Neural cell (in vitro differentiated cells): ENCODE measurements at regions not wholly inside any gene's neighbourhood (a gene's known extent, or its start where the extent isn't known, plus 50 kb on each side); places are given as distances from the start of the nearest gene placed in this dataset.

Source experiments
- H2AFZ ChIP-seq: fragments of 200-600, 300-800 bp; sonication (generic), shearing (Covaris generic); 2 replicates; pipeline ENCODE4 v1.6.0; 2014; ENCODE audit warnings: low read depth, mild to moderate bottlenecking, antibody characterized with exemption, low read length, moderate library complexity
- H3F3A ChIP-seq: fragments of 200-600 bp; shearing (Covaris generic); 2 replicates; pipeline ENCODE4 v1.6.1; 2016; ENCODE audit warnings: mild to moderate bottlenecking, moderate library complexity, mixed read lengths, antibody characterized with exemption, low read length; ENCODE audit not compliant: insufficient read depth, poor library complexity, severe bottlenecking
- H3K27ac ChIP-seq: fragments of 200-600, 300-800 bp; sonication (generic), shearing (Covaris generic); 2 replicates; pipeline ENCODE4 v1.5.1; 2014; ENCODE audit warnings: mild to moderate bottlenecking, low read length, moderate library complexity
- H3K27me3 ChIP-seq: fragments of 300-800, 200-600 bp; sonication (generic), shearing (Covaris generic); 2 replicates; pipeline ENCODE4 v1.6.0; 2014; ENCODE audit warnings: mild to moderate bottlenecking, low read depth, low read length, moderate library complexity; ENCODE audit not compliant: insufficient read depth
- H3K36me3 ChIP-seq: fragments of 300-800, 200-600 bp; sonication (generic), shearing (Covaris generic); 2 replicates; pipeline ENCODE4 v1.5.1; 2014; ENCODE audit warnings: mild to moderate bottlenecking, antibody characterized with exemption, low read length, moderate library complexity; ENCODE audit not compliant: insufficient read depth
- H3K4me2 ChIP-seq: fragments of 300-800, 200-600 bp; sonication (generic), shearing (Covaris generic); 2 replicates; pipeline ENCODE4 v1.6.0; 2014; ENCODE audit warnings: mild to moderate bottlenecking, low read length
- H3K4me3 ChIP-seq: fragments of 300-800, 200-600 bp; sonication (generic), shearing (Covaris generic); 2 replicates; pipeline ENCODE4 v1.5.1; 2014; ENCODE audit warnings: mild to moderate bottlenecking, low read length, moderate library complexity
- H3K79me2 ChIP-seq: fragments of 200-600 bp; shearing (Covaris generic); replicated peaks from 2 replicates; pipeline ENCODE4 v1.6.0; 2014; ENCODE audit warnings: mild to moderate bottlenecking, low read length, moderate library complexity; ENCODE audit not compliant: insufficient read depth
- H3K9ac ChIP-seq: fragments of 300-800, 200-600 bp; sonication (generic), shearing (Covaris generic); 2 replicates; pipeline ENCODE4 v1.6.1; 2016; ENCODE audit warnings: mild to moderate bottlenecking, low read length, mixed read lengths
- H3K9me2 ChIP-seq: fragments of 200-600 bp; shearing (Covaris generic); 2 replicates; pipeline ENCODE4 v1.6.1; 2016; ENCODE audit warnings: mild to moderate bottlenecking, low read length, mixed read lengths; ENCODE audit not compliant: insufficient read depth
- H3K9me3 ChIP-seq: fragments of 200-600, 300-800 bp; sonication (generic), shearing (Covaris generic); 2 replicates; pipeline ENCODE4 v1.6.1; 2016; ENCODE audit warnings: mild to moderate bottlenecking, mixed run types, low read length, moderate library complexity, mixed read lengths
- H4K20me1 ChIP-seq: fragments of 200-600 bp; shearing (Covaris generic); 2 replicates; pipeline ENCODE4 v1.6.1; 2016; ENCODE audit warnings: mild to moderate bottlenecking, mixed run types; ENCODE audit not compliant: insufficient read depth
- EP300 ChIP-seq: fragments of 450-650 bp; conservative IDR thresholded peaks from 2 replicates; pipeline ENCODE4 v1.6.1; 2014; ENCODE audit warnings: antibody characterized with exemption, mild to moderate bottlenecking, moderate library complexity; ENCODE audit not compliant: poor library complexity, severe bottlenecking
- EZH2 ChIP-seq: fragments of 200-600, 300-800 bp; shearing (Covaris generic), sonication (generic); IDR thresholded peaks from 2 replicates; pipeline ENCODE4 v1.6.1; 2014; ENCODE audit warnings: antibody characterized with exemption, low read length, borderline replicate concordance, mild to moderate bottlenecking; ENCODE audit not compliant: insufficient read depth, poor library complexity, severe bottlenecking
- MXI1 ChIP-seq: fragments of 450-650 bp; conservative IDR thresholded peaks from 2 replicates; pipeline ENCODE4 v1.6.1; 2014; ENCODE audit warnings: antibody characterized with exemption, mild to moderate bottlenecking; ENCODE audit not compliant: poor library complexity, severe bottlenecking
- POLR2AphosphoS5 ChIP-seq: IDR thresholded peaks from 2 replicates; pipeline ENCODE4 v1.6.1; 2012
- RAD21 ChIP-seq: fragments of 450-650 bp; conservative IDR thresholded peaks from 2 replicates; pipeline ENCODE4 v1.6.1; 2014; ENCODE audit warnings: antibody characterized with exemption, mild to moderate bottlenecking, moderate library complexity
- SMC3 ChIP-seq: fragments of 450-650 bp; conservative IDR thresholded peaks from 2 replicates; pipeline ENCODE4 v1.6.1; 2014; ENCODE audit warnings: antibody characterized with exemption, mild to moderate bottlenecking, moderate library complexity; ENCODE audit not compliant: poor library complexity
- TAF1 ChIP-seq: IDR thresholded peaks from 2 replicates; pipeline ENCODE4 v1.6.1; 2012; ENCODE audit warnings: low read depth
- TF ChIP-seq, protein P1 (sequence below): fragments of 450-650 bp; IDR thresholded peaks from 2 replicates; pipeline ENCODE4 v1.5.1; 2014; ENCODE audit warnings: antibody characterized with exemption, mild to moderate bottlenecking, moderate library complexity; ENCODE audit not compliant: poor library complexity, severe bottlenecking
- TF ChIP-seq, protein P2 (sequence below): IDR thresholded peaks from 2 replicates; pipeline ENCODE4 v1.6.1; 2012; ENCODE audit warnings: borderline replicate concordance

DNA sequence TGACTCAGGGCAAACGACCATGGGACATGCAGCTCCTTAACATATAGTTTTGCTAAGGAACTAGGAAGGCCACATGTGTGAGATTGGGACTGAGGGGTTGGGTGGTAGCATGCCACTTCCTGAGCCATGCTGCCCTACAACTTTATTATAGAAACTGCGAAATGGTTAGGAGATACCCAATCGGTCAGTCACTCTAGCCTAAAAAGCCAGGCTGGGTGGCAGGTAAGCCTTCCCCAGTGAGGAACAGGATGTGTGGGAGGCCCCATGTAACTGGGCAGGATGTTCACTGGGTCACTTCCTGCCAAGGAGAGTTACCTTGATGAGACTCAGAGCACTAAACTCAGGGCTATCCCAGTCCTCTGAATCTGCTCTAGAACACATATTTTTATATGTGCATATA, 123.5 kb downstream of the MAP3K7 start:
- no peak overlapping the region for H3K27ac ChIP-seq
- no peaks in the 10 kb centered on the region for H3K79me2 ChIP-seq
- no peaks in the 10 kb centered on the region for H3K9me3 ChIP-seq
- no peaks in the 10 kb centered on the region for H3K27me3 ChIP-seq
- no peaks in the 10 kb centered on the region for H3K9me2 ChIP-seq
- no peak for TF ChIP-seq EZH2
- TF ChIP-seq EP300 = no peak
- TF ChIP-seq MXI1 = no peak
- TF ChIP-seq, protein P1, sequence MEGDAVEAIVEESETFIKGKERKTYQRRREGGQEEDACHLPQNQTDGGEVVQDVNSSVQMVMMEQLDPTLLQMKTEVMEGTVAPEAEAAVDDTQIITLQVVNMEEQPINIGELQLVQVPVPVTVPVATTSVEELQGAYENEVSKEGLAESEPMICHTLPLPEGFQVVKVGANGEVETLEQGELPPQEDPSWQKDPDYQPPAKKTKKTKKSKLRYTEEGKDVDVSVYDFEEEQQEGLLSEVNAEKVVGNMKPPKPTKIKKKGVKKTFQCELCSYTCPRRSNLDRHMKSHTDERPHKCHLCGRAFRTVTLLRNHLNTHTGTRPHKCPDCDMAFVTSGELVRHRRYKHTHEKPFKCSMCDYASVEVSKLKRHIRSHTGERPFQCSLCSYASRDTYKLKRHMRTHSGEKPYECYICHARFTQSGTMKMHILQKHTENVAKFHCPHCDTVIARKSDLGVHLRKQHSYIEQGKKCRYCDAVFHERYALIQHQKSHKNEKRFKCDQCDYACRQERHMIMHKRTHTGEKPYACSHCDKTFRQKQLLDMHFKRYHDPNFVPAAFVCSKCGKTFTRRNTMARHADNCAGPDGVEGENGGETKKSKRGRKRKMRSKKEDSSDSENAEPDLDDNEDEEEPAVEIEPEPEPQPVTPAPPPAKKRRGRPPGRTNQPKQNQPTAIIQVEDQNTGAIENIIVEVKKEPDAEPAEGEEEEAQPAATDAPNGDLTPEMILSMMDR = no peak
- no peak for TF ChIP-seq POLR2AphosphoS5
- TF ChIP-seq, protein P2, sequence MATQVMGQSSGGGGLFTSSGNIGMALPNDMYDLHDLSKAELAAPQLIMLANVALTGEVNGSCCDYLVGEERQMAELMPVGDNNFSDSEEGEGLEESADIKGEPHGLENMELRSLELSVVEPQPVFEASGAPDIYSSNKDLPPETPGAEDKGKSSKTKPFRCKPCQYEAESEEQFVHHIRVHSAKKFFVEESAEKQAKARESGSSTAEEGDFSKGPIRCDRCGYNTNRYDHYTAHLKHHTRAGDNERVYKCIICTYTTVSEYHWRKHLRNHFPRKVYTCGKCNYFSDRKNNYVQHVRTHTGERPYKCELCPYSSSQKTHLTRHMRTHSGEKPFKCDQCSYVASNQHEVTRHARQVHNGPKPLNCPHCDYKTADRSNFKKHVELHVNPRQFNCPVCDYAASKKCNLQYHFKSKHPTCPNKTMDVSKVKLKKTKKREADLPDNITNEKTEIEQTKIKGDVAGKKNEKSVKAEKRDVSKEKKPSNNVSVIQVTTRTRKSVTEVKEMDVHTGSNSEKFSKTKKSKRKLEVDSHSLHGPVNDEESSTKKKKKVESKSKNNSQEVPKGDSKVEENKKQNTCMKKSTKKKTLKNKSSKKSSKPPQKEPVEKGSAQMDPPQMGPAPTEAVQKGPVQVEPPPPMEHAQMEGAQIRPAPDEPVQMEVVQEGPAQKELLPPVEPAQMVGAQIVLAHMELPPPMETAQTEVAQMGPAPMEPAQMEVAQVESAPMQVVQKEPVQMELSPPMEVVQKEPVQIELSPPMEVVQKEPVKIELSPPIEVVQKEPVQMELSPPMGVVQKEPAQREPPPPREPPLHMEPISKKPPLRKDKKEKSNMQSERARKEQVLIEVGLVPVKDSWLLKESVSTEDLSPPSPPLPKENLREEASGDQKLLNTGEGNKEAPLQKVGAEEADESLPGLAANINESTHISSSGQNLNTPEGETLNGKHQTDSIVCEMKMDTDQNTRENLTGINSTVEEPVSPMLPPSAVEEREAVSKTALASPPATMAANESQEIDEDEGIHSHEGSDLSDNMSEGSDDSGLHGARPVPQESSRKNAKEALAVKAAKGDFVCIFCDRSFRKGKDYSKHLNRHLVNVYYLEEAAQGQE = no peak
- no peak for TF ChIP-seq SMC3
- TF ChIP-seq TAF1 = no peak
- no peaks in the 10 kb centered on the region for H3F3A ChIP-seq
- no peak overlapping the region for H2AFZ ChIP-seq
- no peaks in the 10 kb centered on the region for H3K36me3 ChIP-seq
- no peaks in the 10 kb centered on the region for H4K20me1 ChIP-seq
- H3K4me3 ChIP-seq = no peak overlapping the region
- no peak overlapping the region for H3K9ac ChIP-seq
- H3K4me2 ChIP-seq = no peak overlapping the region

DNA sequence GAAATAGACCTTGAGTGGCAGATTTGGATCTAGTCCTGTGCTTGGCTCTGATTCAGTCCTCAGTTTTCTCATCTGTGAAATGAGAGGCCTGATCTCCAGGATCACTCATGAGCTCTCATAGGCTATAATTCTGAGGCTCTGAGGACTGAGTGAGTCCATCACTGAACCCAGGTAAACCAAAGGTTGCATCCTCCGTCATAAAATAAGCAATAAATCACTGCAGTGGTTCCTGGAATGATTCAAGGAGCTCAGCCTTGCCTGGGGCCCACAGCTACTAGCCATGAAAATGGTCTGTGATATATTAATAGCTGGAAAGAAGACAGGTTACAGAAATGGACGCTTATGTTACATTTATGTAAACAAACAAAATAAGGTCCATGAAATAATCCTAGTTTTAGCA, 124.8 kb downstream of the MAP3K7 start:
- H3K9me2 ChIP-seq = no peaks in the 10 kb centered on the region
- H3K9me3 ChIP-seq = no peaks in the 10 kb centered on the region
- no peak overlapping the region for H3K4me2 ChIP-seq
- H3K79me2 ChIP-seq = no peaks in the 10 kb centered on the region
- no peak overlapping the region for H3K9ac ChIP-seq
- H3K36me3 ChIP-seq = no peaks in the 10 kb centered on the region
- no peak overlapping the region for H2AFZ ChIP-seq
- H3F3A ChIP-seq = no peaks in the 10 kb centered on the region
- no peak overlapping the region for H3K27ac ChIP-seq
- H4K20me1 ChIP-seq = no peaks in the 10 kb centered on the region
- no peak overlapping the region for H3K4me3 ChIP-seq
- no peak for TF ChIP-seq RAD21
- TF ChIP-seq SMC3 = no peak
- TF ChIP-seq, protein P1 = no peak
- no peak for TF ChIP-seq EZH2
- TF ChIP-seq TAF1 = no peak
- H3K27me3 ChIP-seq = no peaks in the 10 kb centered on the region
